ENCODE measurements at regions not wholly inside any gene's neighbourhood (a gene's known extent, or its start where the extent isn't known, plus 50 kb on each side); places are given as distances from the start of the nearest gene placed in this dataset.

GRCh38 chr3:18901571-18901970, 246.7 kb upstream of the KCNH8 start:
- Histone ChIP-seq H3K23ac (ENCODE audit: insufficient read length) (no peak overlapping the region), H3K9me3 (ENCODE audit: insufficient read depth in 2 of 2, low read depth in 1 of 2, low read length in 1 of 2) (no peaks in the 10 kb centered on the region), H3K56ac (replicated peaks; ENCODE audit: insufficient read length, low read depth, low read length) (no peak overlapping the region), H3K9ac (replicated peaks in 1 of 4; ENCODE audit: extremely low read depth in 1 of 4, low read depth in 3 of 4, low read length in 3 of 4) (no peak overlapping the region), H3K4me3 (ENCODE audit: extremely low read depth in 1 of 4, insufficient read depth in 2 of 4, low read depth in 3 of 4, low read length in 4 of 4) (no peak overlapping the region), H3K4ac (replicated peaks; ENCODE audit: insufficient read length, low read depth, low read length) (no peak overlapping the region), H2BK5ac (ENCODE audit: low read depth, low read length) (no peak overlapping the region), H4K91ac (replicated peaks; ENCODE audit: insufficient read length, low read length) (no peak overlapping the region), H3K27ac (ENCODE audit: low read depth, low read length) (no peak overlapping the region), H2AK5ac (ENCODE audit: low read depth, low read length) (no peak overlapping the region), H2AFZ (ENCODE audit: low read length) (no peak overlapping the region), H2BK15ac (ENCODE audit: low read length) (no peak overlapping the region), H3K4me2 (ENCODE audit: insufficient read depth in 1 of 2, low read depth in 2 of 2, low read length in 2 of 2) (no peak overlapping the region), H3K79me1 (ENCODE audit: low read depth, low read length) (no peaks in the 10 kb centered on the region), H4K5ac (ENCODE audit: insufficient read length, low read depth, low read length) (no peak overlapping the region), H2BK120ac (replicated peaks; ENCODE audit: low read depth, low read length) (no peak overlapping the region), H3K4me1 (replicated peaks in 1 of 4; ENCODE audit: control insufficient read depth in 3 of 4, insufficient read depth in 4 of 4, low read length in 3 of 4) (no peaks in the 10 kb centered on the region), H4K8ac (ENCODE audit: extremely low read depth, insufficient read depth, low read length) (no peak overlapping the region), H3K27me3 (replicated peaks in 1 of 4; ENCODE audit: control insufficient read depth in 3 of 4, extremely low read depth in 1 of 4, insufficient read depth in 3 of 4, low read length in 3 of 4) (no peaks in the 10 kb centered on the region), H3K18ac (ENCODE audit: extremely low read depth, low read length) (no peak overlapping the region), H3K36me3 (ENCODE audit: control insufficient read depth in 2 of 4, insufficient read depth in 4 of 4, low read length in 3 of 4) (no peaks in the 10 kb centered on the region), H3K23me2 (ENCODE audit: low read depth, low read length) (no peaks in the 10 kb centered on the region), H3K14ac (ENCODE audit: insufficient read length) (no peak overlapping the region), H3K79me2 (ENCODE audit: control insufficient read depth in 1 of 2, insufficient read depth in 2 of 2, low read length in 2 of 2) (no peaks in the 10 kb centered on the region), H4K20me1 (replicated peaks in 1 of 2; ENCODE audit: control insufficient read depth in 1 of 2, insufficient read depth in 2 of 2, low read length in 2 of 2) (no peaks in the 10 kb centered on the region), H2BK20ac (ENCODE audit: low read length) (no peak overlapping the region), H2BK12ac (ENCODE audit: low read depth, low read length) (no peak overlapping the region)
- 88% methylated on average over 2 of the region's 2 CpGs; no CpG with 5 or more reads in 1 of the 2 experiments for WGBS, 2 experiments (ENCODE audit: extremely low coverage in 1 of 2, insufficient coverage in 1 of 2, insufficient read length in 1 of 2, insufficient replicate concordance in 2 of 2, low coverage in 1 of 2, low lambda C conversion rate in 2 of 2, missing lambda C conversion rate in 1 of 2)
- ChIA-PET CTCF (ENCODE audit: partially characterized antibody) (interaction anchor here (0.8 to 1.3 kb wide), 2 partner anchors 12 to 16 kb away, joined by 3 read pairs; no protein-coding TSS in a partner anchor), POLR2A (ENCODE audit: partially characterized antibody) (no interaction called here)
- FAIRE-seq, result no peak
- DNase-seq (ENCODE audit: low read depth in 1 of 2, low spot score in 2 of 2), result no peak
- no peak for TF ChIP-seq BCL11A (IDR thresholded peaks at IDR 0.05; ENCODE audit: low read depth in 2 of 2, low read length in 2 of 2)
- no peak for TF ChIP-seq E2F6 (IDR thresholded peaks at IDR 0.05)
- no peak for TF ChIP-seq JUN (IDR thresholded peaks at IDR 0.05; ENCODE audit: low read depth, low read length)
- TF ChIP-seq YY1 (IDR thresholded peaks at IDR 0.05; ENCODE audit: low read depth, low read length), result no peak
- TF ChIP-seq HDAC6 (IDR thresholded peaks at IDR 0.05; ENCODE audit: low read depth, low read length), result no peak
- no peak for TF ChIP-seq EZH2 (IDR thresholded peaks at IDR 0.05; ENCODE audit: low read depth, low read length, severe bottlenecking)

Measured in H1 (cell line).